Panc1 (cell line): ENCODE measurements at regions not wholly inside any gene's neighbourhood (a gene's known extent, or its start where the extent isn't known, plus 50 kb on each side); places are given as distances from the start of the nearest gene placed in this dataset.

Experiments
- ATAC-seq: fragments of 200-7000 bp; cut with Tn5 transposase; 2 replicates; pipeline ENCODE4 v1.9.1; 2020; ENCODE audit warnings: mild to moderate bottlenecking, moderate library complexity
- BruUV-seq: library from RNA; stranded (reverse); fragments of 400-500 nt; replicated peaks from 2 replicates; lab custom pipeline; 2021; lab: Mats Ljungman, UMichigan
- CTCF ChIA-PET: fragments of 300-600 bp; sonication (Branson Sonifier 250); formaldehyde crosslinking; loops from one replicate; lab custom pipeline; 2022; ENCODE audit warnings: antibody characterized with exemption; lab: Charles Lee
- POLR2A ChIA-PET: fragments of 300-600 bp; sonication (Branson Sonifier 250); formaldehyde crosslinking; loops from one replicate; lab custom pipeline; 2022; ENCODE audit warnings: antibody characterized with exemption; lab: Charles Lee
- DNase-seq: peaks from one replicate; pipeline ENCODE4 v3.0.0-alpha.2; 2010; ENCODE audit warnings: low read depth, low spot score
- H3K27ac ChIP-seq: 2 replicates; pipeline ENCODE4 v1.5.1; 2011; ENCODE audit warnings: mild to moderate bottlenecking, low read length, inconsistent platforms
- H3K27me3 ChIP-seq: fragments of 200-500 bp; sonication (Bioruptor generic); 2 replicates; pipeline ENCODE4 v1.6.0; 2014; ENCODE audit warnings: low read length, inconsistent platforms; ENCODE audit not compliant: control insufficient read depth, insufficient read depth
- H3K36me3 ChIP-seq: fragments of 200-500 bp; sonication (Bioruptor generic); 2 replicates; pipeline ENCODE4 v1.5.1; 2014; ENCODE audit warnings: inconsistent platforms, mild to moderate bottlenecking, low read length, moderate library complexity; ENCODE audit not compliant: control insufficient read depth, insufficient read depth
- H3K4me1 ChIP-seq: 2 replicates; pipeline ENCODE4 v1.5.1; 2011; ENCODE audit warnings: inconsistent platforms, mild to moderate bottlenecking, low read length, moderate library complexity; ENCODE audit not compliant: control insufficient read depth, insufficient read depth
- H3K4me3 ChIP-seq, 2 experiments: 2 replicates each; pipeline ENCODE4 v1.5.1; 2011 to 2012; ENCODE audit warnings: low read depth in 2 of 2, low read length in 2 of 2, mild to moderate bottlenecking in 2 of 2, inconsistent platforms in 1 of 2, moderate library complexity in 1 of 2
- H3K9me3 ChIP-seq: fragments of 200-500 bp; sonication (Bioruptor generic); 2 replicates; pipeline ENCODE4 v1.5.1; 2014; ENCODE audit warnings: low read depth, mild to moderate bottlenecking, inconsistent platforms, low read length, moderate library complexity; ENCODE audit not compliant: control insufficient read depth, insufficient read depth
- POLR2AphosphoS5 ChIP-seq: IDR thresholded peaks from 2 replicates; pipeline ENCODE4 v1.6.1; 2012; ENCODE audit warnings: mild to moderate bottlenecking, low read depth, low read length, moderate library complexity
- SIN3A ChIP-seq: IDR thresholded peaks from 2 replicates; pipeline ENCODE4 v1.6.1; 2012; ENCODE audit warnings: low read depth, mild to moderate bottlenecking, low read length, moderate library complexity, borderline replicate concordance; ENCODE audit not compliant: insufficient read depth
- TCF7L2 ChIP-seq: IDR thresholded peaks from 2 replicates; pipeline ENCODE4 v1.6.1; 2011; ENCODE audit warnings: mild to moderate bottlenecking, low read depth, low read length, inconsistent platforms
- in situ Hi-C: cut with HindIII; loops from 2 replicates; pipeline ENCODE4 v1.10.0; 2016; ENCODE audit warnings: low sequenced_read_pairs, low pct_unique_long_range_greater_than_20kb
- intact Hi-C: fragments of 100-400 bp; cut with micrococcal nuclease; formaldehyde crosslinking; loops from one replicate; pipeline ENCODE4 v1.10.0; 2022; ENCODE audit not compliant: unreplicated experiment
- TF ChIP-seq, protein P1 (sequence below): fragments of 450-650 bp; IDR thresholded peaks from 2 replicates; pipeline ENCODE4 v1.5.1; 2017; ENCODE audit warnings: mild to moderate bottlenecking
- TF ChIP-seq, protein P2 (sequence below), 2 experiments: IDR thresholded peaks; 2 replicates each; pipeline ENCODE4 v1.6.1; 2011 to 2012; ENCODE audit warnings: low read depth in 2 of 2, control low read depth in 1 of 2, low read length in 1 of 2, mild to moderate bottlenecking in 1 of 2, moderate library complexity in 1 of 2; ENCODE audit not compliant: insufficient read depth in 1 of 2

DNA sequence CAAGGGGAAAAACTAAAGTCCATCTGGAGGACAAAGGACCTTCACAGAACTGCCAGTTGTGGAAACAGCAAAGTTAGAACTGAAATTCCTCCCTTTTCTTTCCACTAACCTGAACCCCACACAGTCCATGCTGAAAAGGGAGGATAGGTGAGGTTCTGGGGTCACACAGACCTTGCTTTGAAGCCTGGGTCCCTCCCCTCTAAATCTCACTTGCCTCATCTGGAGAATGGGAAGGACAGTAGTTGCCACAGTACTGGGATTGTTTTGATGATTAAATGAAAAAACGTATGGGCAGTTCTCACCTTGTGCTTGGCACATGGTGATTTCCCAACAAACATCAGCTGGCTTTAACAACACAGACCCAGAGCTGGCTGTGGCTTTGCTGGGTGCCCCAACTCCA, 166.4 kb upstream of the LRIG1 start:
- no TSS peak for BruUV-seq
- Histone ChIP-seq H3K27ac (no peak overlapping the region), H3K36me3 (no peaks in the 10 kb centered on the region), H3K4me1 (no peaks in the 10 kb centered on the region), H3K9me3 (no peaks in the 10 kb centered on the region), H3K4me3 (no peak overlapping the region), H3K27me3 (no peaks in the 10 kb centered on the region)
- DNase-seq (no peak), ATAC-seq (no peak)
- in situ Hi-C loops (no loop called here), intact Hi-C loops (no loop called here)
- ChIA-PET CTCF (no interaction called here), POLR2A (no interaction called here)
- TF ChIP-seq, protein P1, sequence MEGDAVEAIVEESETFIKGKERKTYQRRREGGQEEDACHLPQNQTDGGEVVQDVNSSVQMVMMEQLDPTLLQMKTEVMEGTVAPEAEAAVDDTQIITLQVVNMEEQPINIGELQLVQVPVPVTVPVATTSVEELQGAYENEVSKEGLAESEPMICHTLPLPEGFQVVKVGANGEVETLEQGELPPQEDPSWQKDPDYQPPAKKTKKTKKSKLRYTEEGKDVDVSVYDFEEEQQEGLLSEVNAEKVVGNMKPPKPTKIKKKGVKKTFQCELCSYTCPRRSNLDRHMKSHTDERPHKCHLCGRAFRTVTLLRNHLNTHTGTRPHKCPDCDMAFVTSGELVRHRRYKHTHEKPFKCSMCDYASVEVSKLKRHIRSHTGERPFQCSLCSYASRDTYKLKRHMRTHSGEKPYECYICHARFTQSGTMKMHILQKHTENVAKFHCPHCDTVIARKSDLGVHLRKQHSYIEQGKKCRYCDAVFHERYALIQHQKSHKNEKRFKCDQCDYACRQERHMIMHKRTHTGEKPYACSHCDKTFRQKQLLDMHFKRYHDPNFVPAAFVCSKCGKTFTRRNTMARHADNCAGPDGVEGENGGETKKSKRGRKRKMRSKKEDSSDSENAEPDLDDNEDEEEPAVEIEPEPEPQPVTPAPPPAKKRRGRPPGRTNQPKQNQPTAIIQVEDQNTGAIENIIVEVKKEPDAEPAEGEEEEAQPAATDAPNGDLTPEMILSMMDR, result no peak
- TF ChIP-seq, protein P2, sequence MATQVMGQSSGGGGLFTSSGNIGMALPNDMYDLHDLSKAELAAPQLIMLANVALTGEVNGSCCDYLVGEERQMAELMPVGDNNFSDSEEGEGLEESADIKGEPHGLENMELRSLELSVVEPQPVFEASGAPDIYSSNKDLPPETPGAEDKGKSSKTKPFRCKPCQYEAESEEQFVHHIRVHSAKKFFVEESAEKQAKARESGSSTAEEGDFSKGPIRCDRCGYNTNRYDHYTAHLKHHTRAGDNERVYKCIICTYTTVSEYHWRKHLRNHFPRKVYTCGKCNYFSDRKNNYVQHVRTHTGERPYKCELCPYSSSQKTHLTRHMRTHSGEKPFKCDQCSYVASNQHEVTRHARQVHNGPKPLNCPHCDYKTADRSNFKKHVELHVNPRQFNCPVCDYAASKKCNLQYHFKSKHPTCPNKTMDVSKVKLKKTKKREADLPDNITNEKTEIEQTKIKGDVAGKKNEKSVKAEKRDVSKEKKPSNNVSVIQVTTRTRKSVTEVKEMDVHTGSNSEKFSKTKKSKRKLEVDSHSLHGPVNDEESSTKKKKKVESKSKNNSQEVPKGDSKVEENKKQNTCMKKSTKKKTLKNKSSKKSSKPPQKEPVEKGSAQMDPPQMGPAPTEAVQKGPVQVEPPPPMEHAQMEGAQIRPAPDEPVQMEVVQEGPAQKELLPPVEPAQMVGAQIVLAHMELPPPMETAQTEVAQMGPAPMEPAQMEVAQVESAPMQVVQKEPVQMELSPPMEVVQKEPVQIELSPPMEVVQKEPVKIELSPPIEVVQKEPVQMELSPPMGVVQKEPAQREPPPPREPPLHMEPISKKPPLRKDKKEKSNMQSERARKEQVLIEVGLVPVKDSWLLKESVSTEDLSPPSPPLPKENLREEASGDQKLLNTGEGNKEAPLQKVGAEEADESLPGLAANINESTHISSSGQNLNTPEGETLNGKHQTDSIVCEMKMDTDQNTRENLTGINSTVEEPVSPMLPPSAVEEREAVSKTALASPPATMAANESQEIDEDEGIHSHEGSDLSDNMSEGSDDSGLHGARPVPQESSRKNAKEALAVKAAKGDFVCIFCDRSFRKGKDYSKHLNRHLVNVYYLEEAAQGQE (IDR thresholded peaks at IDR 0.05; ENCODE audit: insufficient read depth in 1 of 2, low read depth in 2 of 2, low read length in 1 of 2), result no peak
- TF ChIP-seq SIN3A (no peak), TCF7L2 (no peak), POLR2AphosphoS5 (no peak)

DNA sequence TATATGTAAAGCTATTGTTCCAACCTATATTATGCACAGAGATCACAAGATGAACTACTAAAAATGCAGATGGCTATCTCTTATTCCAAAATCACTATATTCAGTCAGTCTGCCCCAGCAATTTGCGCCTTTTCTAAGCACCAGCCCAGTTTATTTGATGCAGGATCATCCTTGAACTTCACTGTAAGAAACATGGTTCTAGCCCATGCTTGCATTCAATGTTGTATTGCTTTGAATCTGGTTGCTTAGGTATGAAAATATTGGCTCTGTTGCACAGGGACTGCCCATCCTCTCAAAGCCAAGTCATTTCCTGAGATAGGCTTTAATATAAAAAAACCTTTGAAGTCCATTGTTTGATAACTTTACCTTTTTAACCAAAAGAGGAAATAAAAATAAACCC, 170.5 kb upstream of the LRIG1 start:
- DNase-seq, result no peak
- CTCF ChIA-PET, result no interaction called here
- no peak overlapping the region for H3K4me3 ChIP-seq
- in situ Hi-C loops (no loop called here), intact Hi-C loops (no loop called here)
- no peak overlapping the region for H3K27ac ChIP-seq
- H3K9me3 ChIP-seq, result no peaks in the 10 kb centered on the region
- H3K27me3 ChIP-seq, result no peaks in the 10 kb centered on the region
- H3K4me1 ChIP-seq, result no peaks in the 10 kb centered on the region
- POLR2A ChIA-PET, result no interaction called here
- no peaks in the 10 kb centered on the region for H3K36me3 ChIP-seq
- BruUV-seq, result no TSS peak
- ATAC-seq, result no peak
- TF ChIP-seq TCF7L2, result no peak
- no peak for TF ChIP-seq POLR2AphosphoS5
- no peak for TF ChIP-seq SIN3A
- TF ChIP-seq, protein P2 (IDR thresholded peaks at IDR 0.05; ENCODE audit: insufficient read depth in 1 of 2, low read depth in 2 of 2, low read length in 1 of 2), result no peak
- TF ChIP-seq, protein P1, result no peak
